ENCODE measurements at regions not wholly inside any gene's neighbourhood (a gene's known extent, or its start where the extent isn't known, plus 50 kb on each side); places are given as distances from the start of the nearest gene placed in this dataset.
A peak's percentile ranks its signal among the peaks of the same experiment; 100 is the strongest.

- no peaks in the 10 kb centered on the region for H3K27me3 ChIP-seq (ENCODE audit: control insufficient read depth in 2 of 2, insufficient read depth in 2 of 2, low read length in 2 of 2)
- ATAC-seq (no peak), DNase-seq (no peak)
- H3K4me3 Mint-ChIP-seq = no peak overlapping the region
- no peak overlapping the region for H3K27ac ChIP-seq (ENCODE audit: low read depth, low read length)
- ChIA-PET POLR2A (no interaction called here), CTCF (interaction anchor here (0.6 to 0.7 kb wide), 2 partner anchors 618 to 716 kb away, joined by 3 read pairs; no protein-coding TSS in a partner anchor)
- peaks cover 0 to 12% (median 5%) of the 10 kb centered on the region in 5 donors for H3K27me3 Mint-ChIP-seq
- no peaks in the 10 kb centered on the region for H3K36me3 Mint-ChIP-seq
- no peak overlapping the region for H3K27ac Mint-ChIP-seq
- no peaks in the 10 kb centered on the region for H3K4me1 ChIP-seq (ENCODE audit: control insufficient read depth in 2 of 2, insufficient read depth in 2 of 2, low read length in 2 of 2)
- H3K4me3 ChIP-seq (ENCODE audit: low read length) = no peak overlapping the region
- no peaks in the 10 kb centered on the region for H3K9me3 Mint-ChIP-seq
- intact Hi-C loops (cut with micrococcal nuclease) = no loop called here
- no peaks in the 10 kb centered on the region for H3K9me3 ChIP-seq (ENCODE audit: control insufficient read depth in 2 of 3, low read length in 3 of 3)
- H3K36me3 ChIP-seq (ENCODE audit: control insufficient read depth in 2 of 3, insufficient read depth in 3 of 3, low read length in 3 of 3) = no peaks in the 10 kb centered on the region
- no peaks in the 10 kb centered on the region for H3K4me1 Mint-ChIP-seq
Measured at GRCh38 chr3:87358066-87358465, 81.7 kb upstream of the POU1F1 start.

- Mint-ChIP-seq H3K9me3 (no peaks in the 10 kb centered on the region), H3K4me1 (no peaks in the 10 kb centered on the region), H3K27ac (no peak overlapping the region), H3K4me3 (no peak overlapping the region), H3K36me3 (no peaks in the 10 kb centered on the region), H3K27me3 (peaks cover 0 to 11% (median 7%) of the 10 kb centered on the region in 5 donors)
- ChIA-PET CTCF (interaction anchor here (1.2 kb wide), 1 partner anchor 759 kb away, joined by 5 read pairs; no protein-coding TSS in a partner anchor), POLR2A (interaction anchor here (0.5 kb wide), 1 partner anchor 451 kb away, joined by 3 read pairs; no protein-coding TSS in a partner anchor)
- no peak for DNase-seq
- no peaks in the 10 kb centered on the region for H3K27me3 ChIP-seq (ENCODE audit: control insufficient read depth in 2 of 2, insufficient read depth in 2 of 2, low read length in 2 of 2)
- ATAC-seq = no peak
- no peak overlapping the region for H3K27ac ChIP-seq (ENCODE audit: low read depth, low read length)
- H3K9me3 ChIP-seq (ENCODE audit: control insufficient read depth in 2 of 3, low read length in 3 of 3) = no peaks in the 10 kb centered on the region
- H3K36me3 ChIP-seq (ENCODE audit: control insufficient read depth in 2 of 3, insufficient read depth in 3 of 3, low read length in 3 of 3) = no peaks in the 10 kb centered on the region
- intact Hi-C loops (cut with micrococcal nuclease) = loop anchor here in 1 of 2 donors (5.0 kb wide), 1 partner anchor 148 kb away; no protein-coding TSS in a partner anchor
- H3K4me1 ChIP-seq (ENCODE audit: control insufficient read depth in 2 of 2, insufficient read depth in 2 of 2, low read length in 2 of 2) = no peaks in the 10 kb centered on the region
- no peak overlapping the region for H3K4me3 ChIP-seq (ENCODE audit: low read length)
Measured at GRCh38 chr3:87354398-87354797, 78.0 kb upstream of the POU1F1 start.

- Mint-ChIP-seq H3K27me3 (peaks cover 0 to 9% (median 6%) of the 10 kb centered on the region in 5 donors), H3K27ac (no peak overlapping the region), H3K9me3 (no peaks in the 10 kb centered on the region), H3K4me1 (no peaks in the 10 kb centered on the region), H3K4me3 (no peak overlapping the region), H3K36me3 (no peaks in the 10 kb centered on the region)
- H3K4me3 ChIP-seq (ENCODE audit: low read length) = no peak overlapping the region
- H3K9me3 ChIP-seq (ENCODE audit: control insufficient read depth in 2 of 3, low read length in 3 of 3) = no peaks in the 10 kb centered on the region
- no peaks in the 10 kb centered on the region for H3K4me1 ChIP-seq (ENCODE audit: control insufficient read depth in 2 of 2, insufficient read depth in 2 of 2, low read length in 2 of 2)
- CTCF ChIA-PET = interaction anchor here (0.5 to 4.6 kb wide), 7 partner anchors 738 to 1216 kb away, joined by 3 to 31 read pairs (median 4); no protein-coding TSS in a partner anchor
- POLR2A ChIA-PET = no interaction called here
- no peak overlapping the region for H3K27ac ChIP-seq (ENCODE audit: low read depth, low read length)
- H3K36me3 ChIP-seq (ENCODE audit: control insufficient read depth in 2 of 3, insufficient read depth in 3 of 3, low read length in 3 of 3) = no peaks in the 10 kb centered on the region
- intact Hi-C loops (cut with micrococcal nuclease) = loop anchor here in 1 of 2 donors (5.0 kb wide), 1 partner anchor 150 kb away; no protein-coding TSS in a partner anchor
- no peak for DNase-seq
- no peak for ATAC-seq
- H3K27me3 ChIP-seq (ENCODE audit: control insufficient read depth in 2 of 2, insufficient read depth in 2 of 2, low read length in 2 of 2) = no peaks in the 10 kb centered on the region
Measured at GRCh38 chr3:87351937-87352336, 75.6 kb upstream of the POU1F1 start.

- H3K4me3 ChIP-seq (ENCODE audit: low read length) = no peak overlapping the region
- Mint-ChIP-seq H3K36me3 (no peaks in the 10 kb centered on the region), H3K4me1 (no peaks in the 10 kb centered on the region), H3K4me3 (no peak overlapping the region), H3K27me3 (peaks cover 0 to 8% (median 4%) of the 10 kb centered on the region in 5 donors), H3K27ac (no peak overlapping the region), H3K9me3 (no peaks in the 10 kb centered on the region)
- DNase-seq (peak in 7 of 9 donors; percentile 11 to 66 (median 47)), ATAC-seq (peak; percentile 94)
- H3K27ac ChIP-seq (ENCODE audit: low read depth, low read length) = no peak overlapping the region
- POLR2A ChIA-PET = no interaction called here
- CTCF ChIA-PET = interaction anchor here (0.5 to 4.6 kb wide), 11 partner anchors 11 to 832 kb away, joined by 3 to 31 read pairs (median 5); no protein-coding TSS in a partner anchor
- no peaks in the 10 kb centered on the region for H3K27me3 ChIP-seq (ENCODE audit: control insufficient read depth in 2 of 2, insufficient read depth in 2 of 2, low read length in 2 of 2)
- no peaks in the 10 kb centered on the region for H3K36me3 ChIP-seq (ENCODE audit: control insufficient read depth in 2 of 3, insufficient read depth in 3 of 3, low read length in 3 of 3)
- intact Hi-C loops (cut with micrococcal nuclease) = loop anchor here (1.0 to 5.0 kb wide), 6 partner anchors 52 to 830 kb away; no protein-coding TSS in a partner anchor
- H3K4me1 ChIP-seq (ENCODE audit: control insufficient read depth in 2 of 2, insufficient read depth in 2 of 2, low read length in 2 of 2) = no peaks in the 10 kb centered on the region
- H3K9me3 ChIP-seq (ENCODE audit: control insufficient read depth in 2 of 3, low read length in 3 of 3) = no peaks in the 10 kb centered on the region
Measured at GRCh38 chr3:87350367-87351199, 74.2 kb upstream of the POU1F1 start.

- Histone ChIP-seq H3K4me1 (ENCODE audit: control insufficient read depth in 2 of 2, insufficient read depth in 2 of 2, low read length in 2 of 2) (no peaks in the 10 kb centered on the region), H3K36me3 (ENCODE audit: control insufficient read depth in 2 of 3, insufficient read depth in 3 of 3, low read length in 3 of 3) (no peaks in the 10 kb centered on the region), H3K27me3 (ENCODE audit: control insufficient read depth in 2 of 2, insufficient read depth in 2 of 2, low read length in 2 of 2) (no peaks in the 10 kb centered on the region), H3K9me3 (ENCODE audit: control insufficient read depth in 2 of 3, low read length in 3 of 3) (no peaks in the 10 kb centered on the region), H3K4me3 (ENCODE audit: low read length) (no peak overlapping the region), H3K27ac (ENCODE audit: low read depth, low read length) (no peak overlapping the region)
- ChIA-PET CTCF (interaction anchor here (1.0 to 4.6 kb wide), 2 partner anchors 655 to 764 kb away, joined by 4 to 31 read pairs; no protein-coding TSS in a partner anchor), POLR2A (no interaction called here)
- H3K4me1 Mint-ChIP-seq = no peaks in the 10 kb centered on the region
- intact Hi-C loops (cut with micrococcal nuclease) = loop anchor here (1.0 to 5.0 kb wide), 6 partner anchors 52 to 830 kb away; no protein-coding TSS in a partner anchor
- H3K27ac Mint-ChIP-seq = no peak overlapping the region
- peaks cover 0 to 4% (median 0%) of the 10 kb centered on the region in 11 donors for H3K9me3 Mint-ChIP-seq
- ATAC-seq = no peak
- H3K4me3 Mint-ChIP-seq = no peak overlapping the region
- no peak for DNase-seq
- H3K36me3 Mint-ChIP-seq = no peaks in the 10 kb centered on the region
- H3K27me3 Mint-ChIP-seq = peaks cover 0 to 8% (median 5%) of the 10 kb centered on the region in 5 donors
Measured at GRCh38 chr3:87349833-87350232, 73.4 kb upstream of the POU1F1 start.

GRCh38 chr3:87336761-87337160 lies 60.4 kb upstream of the POU1F1 start:
- Mint-ChIP-seq H3K27ac (no peak overlapping the region), H3K4me3 (no peak overlapping the region), H3K4me1 (peaks cover 0 to 16% (median 0%) of the 10 kb centered on the region in 7 donors), H3K27me3 (peaks cover 0 to 2% (median 0%) of the 10 kb centered on the region in 5 donors), H3K36me3 (no peaks in the 10 kb centered on the region), H3K9me3 (peaks cover 0 to 6% (median 2%) of the 10 kb centered on the region in 11 donors)
- CTCF ChIA-PET = no interaction called here
- POLR2A ChIA-PET = no interaction called here
- no peak overlapping the region for H3K4me3 ChIP-seq (ENCODE audit: low read length)
- H3K9me3 ChIP-seq (ENCODE audit: control insufficient read depth in 2 of 3, low read length in 3 of 3) = no peaks in the 10 kb centered on the region
- no peak overlapping the region for H3K27ac ChIP-seq (ENCODE audit: low read depth, low read length)
- intact Hi-C loops (cut with micrococcal nuclease) = no loop called here
- no peaks in the 10 kb centered on the region for H3K27me3 ChIP-seq (ENCODE audit: control insufficient read depth in 2 of 2, insufficient read depth in 2 of 2, low read length in 2 of 2)
- H3K36me3 ChIP-seq (ENCODE audit: control insufficient read depth in 2 of 3, insufficient read depth in 3 of 3, low read length in 3 of 3) = no peaks in the 10 kb centered on the region
- no peak for ATAC-seq
- DNase-seq = no peak
- H3K4me1 ChIP-seq (ENCODE audit: control insufficient read depth in 2 of 2, insufficient read depth in 2 of 2, low read length in 2 of 2) = no peaks in the 10 kb centered on the region

Data from naive thymus-derived CD4-positive, alpha-beta T cell (primary cell).